Activated CD4-positive, alpha-beta T cell treated with anti-CD3 and anti-CD28 coated beads for 24 hours (primary cell): ENCODE measurements at regions not wholly inside any gene's neighbourhood (a gene's known extent, or its start where the extent isn't known, plus 50 kb on each side); places are given as distances from the start of the nearest gene placed in this dataset.

Experiments used
- DNase-seq, 2 donors: peaks; one replicate each; pipeline ENCODE4 v3.0.0-alpha.2; 2020; ENCODE audit warnings: low read depth in 2 of 2

DNA sequence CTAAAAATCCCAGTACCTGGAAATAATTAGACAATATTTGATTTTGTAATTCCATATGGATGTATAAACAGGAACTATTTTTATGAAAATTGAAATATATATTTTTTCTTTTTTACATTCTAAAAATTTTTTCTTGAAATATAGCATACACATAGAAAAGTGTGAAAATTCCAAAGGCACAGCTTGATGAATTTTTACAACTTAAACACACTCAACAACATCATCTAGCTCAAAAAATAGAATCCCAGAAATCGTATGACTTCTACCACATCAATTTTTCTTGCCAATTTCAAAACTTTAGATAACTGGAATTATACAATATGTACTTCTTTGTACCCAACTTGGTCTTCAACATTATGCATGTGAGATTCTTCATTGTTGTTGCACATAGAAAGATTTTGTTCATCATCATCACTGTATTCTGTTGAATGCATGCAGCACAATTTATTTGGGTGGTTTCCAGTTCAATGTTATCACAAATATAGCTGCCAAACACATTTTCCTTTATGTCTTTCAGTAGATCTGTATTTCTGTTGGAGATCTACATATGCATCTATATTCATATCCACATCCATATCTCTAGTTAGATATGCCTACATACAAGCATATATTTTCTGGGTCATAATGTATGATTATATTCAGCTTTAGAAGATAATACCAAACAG lies 340.7 kb upstream of the SLIT2 start:
- no peak for DNase-seq

GRCh38 chr4:19905024-19905423 lies 346.7 kb upstream of the SLIT2 start:
- no peak for DNase-seq

DNA sequence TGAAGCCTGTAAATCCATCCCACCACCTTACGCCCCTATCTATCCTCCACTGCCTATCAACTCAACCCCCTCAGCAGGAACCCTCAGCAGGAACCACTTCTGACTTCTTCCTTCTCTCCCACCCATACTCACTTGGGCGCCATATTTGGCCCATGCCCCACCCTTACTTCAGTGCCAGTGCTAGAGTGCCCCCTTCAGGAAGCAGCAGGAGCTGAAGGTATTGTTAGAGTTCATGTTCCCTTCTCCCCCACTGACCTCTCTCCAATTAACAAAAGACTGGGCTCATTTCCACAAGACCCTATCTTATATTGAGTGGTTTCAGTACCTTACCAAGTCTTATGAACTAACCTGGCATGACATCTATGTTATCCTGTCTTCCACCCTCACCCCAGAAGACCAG lies 363.1 kb upstream of the SLIT2 start:
- no peak for DNase-seq

GRCh38 chr4:19883841-19884240 lies 367.9 kb upstream of the SLIT2 start:
- no peak for DNase-seq

GRCh38 chr4:19880206-19880605 lies 371.5 kb upstream of the SLIT2 start:
- no peak for DNase-seq

GRCh38 chr4:19879330-19879729 lies 372.4 kb upstream of the SLIT2 start:
- DNase-seq: no peak

GRCh38 chr4:19857991-19858390 lies 393.7 kb upstream of the SLIT2 start:
- DNase-seq: no peak

GRCh38 chr4:19857380-19857779 lies 394.3 kb upstream of the SLIT2 start:
- no peak for DNase-seq

DNA sequence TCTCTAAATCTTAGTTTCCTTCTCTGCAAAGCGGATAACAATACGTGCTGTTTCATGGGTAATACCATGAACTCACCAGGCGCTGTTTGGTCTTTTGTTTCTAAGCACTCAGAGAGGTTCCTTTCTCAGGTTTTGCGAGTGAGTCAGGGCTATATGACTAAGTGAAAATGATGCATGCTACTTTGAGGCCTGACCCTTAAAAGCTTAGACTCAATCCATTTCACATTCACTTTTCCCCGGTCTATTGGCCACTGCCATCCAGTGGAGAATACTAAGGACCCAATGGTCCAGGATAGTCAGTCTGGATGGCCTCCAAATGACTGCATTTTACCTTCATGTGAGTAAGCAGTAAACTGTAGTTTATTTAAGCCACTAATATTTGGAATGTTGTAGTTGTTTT lies 400.8 kb upstream of the SLIT2 start:
- no peak for DNase-seq

- DNase-seq: no peak
Measured at GRCh38 chr4:19844446-19844845, 407.3 kb upstream of the SLIT2 start.

DNA sequence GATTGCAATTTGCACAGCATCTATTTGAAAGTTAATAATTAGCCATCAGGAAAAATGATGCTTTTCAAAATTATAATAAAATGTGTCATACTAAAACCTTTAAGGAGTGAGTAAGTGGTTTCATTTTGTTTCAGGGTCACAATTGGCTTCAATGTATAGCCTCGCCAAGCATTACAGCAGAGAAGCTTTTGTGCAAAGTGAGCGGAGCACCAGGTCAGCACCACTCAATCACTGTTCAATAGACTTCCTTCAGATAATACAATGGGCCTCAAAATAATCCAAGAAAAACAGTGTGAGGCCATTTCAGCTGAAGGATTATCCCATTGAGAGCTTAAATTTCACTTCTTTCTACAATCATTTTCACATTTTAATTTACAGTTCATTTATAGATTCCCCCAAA lies 409.2 kb upstream of the SLIT2 start:
- DNase-seq: no peak

DNA sequence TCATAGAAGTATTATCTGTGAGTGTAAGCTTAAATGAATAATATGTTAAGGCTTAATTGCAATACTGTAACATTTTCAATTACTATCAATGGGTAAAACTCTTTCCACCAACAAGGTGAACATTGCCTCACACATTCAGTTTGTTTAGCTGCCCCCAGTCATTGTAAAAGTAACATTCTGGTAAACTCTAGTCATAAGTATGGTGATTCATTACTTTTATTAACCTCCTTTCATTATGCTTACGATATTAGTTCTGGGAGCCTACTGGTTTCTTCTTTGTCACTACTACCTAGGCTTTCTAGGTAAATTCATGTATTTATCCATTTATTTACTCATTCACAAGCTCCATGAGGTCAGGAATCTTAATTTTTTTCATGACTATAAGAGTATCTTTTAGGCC lies 412.8 kb upstream of the SLIT2 start:
- no peak for DNase-seq

DNA sequence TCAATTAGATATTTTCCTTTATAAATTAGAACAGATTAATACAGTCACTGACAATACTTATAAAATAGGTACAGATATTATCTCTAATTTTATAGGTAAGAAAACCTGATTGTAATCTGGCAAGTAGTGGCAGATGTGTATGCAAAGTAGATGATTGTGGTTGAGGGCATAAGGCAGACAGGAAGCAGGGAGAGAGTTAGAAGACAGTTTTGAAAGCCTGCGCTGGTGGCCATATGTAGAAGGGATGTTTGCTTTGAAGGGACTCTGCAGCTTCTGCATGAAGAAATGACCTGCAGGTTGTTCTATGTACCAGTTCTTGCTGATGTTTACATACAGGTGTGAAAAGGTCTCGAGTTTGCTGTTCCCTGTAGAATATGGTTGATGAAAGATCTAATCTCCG lies 416.3 kb upstream of the SLIT2 start:
- DNase-seq: no peak

DNA sequence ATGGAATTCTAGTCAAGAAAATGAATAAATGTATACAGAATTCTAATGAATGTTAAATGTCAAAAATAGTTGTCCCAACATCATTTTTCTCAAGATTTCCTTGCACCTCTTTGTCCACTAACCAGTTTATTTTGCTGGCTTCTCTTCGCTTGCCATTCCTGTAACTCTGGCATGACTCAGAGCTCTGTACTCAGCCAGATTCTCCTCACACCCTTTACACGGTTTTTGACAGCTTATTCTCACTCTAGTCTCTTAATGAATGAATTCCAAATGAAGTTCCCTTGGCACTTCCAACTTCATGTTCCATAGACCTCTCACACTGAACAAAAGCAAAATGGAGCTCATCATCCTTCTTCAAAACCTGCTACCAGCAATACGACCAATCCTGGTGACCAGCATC lies 419.3 kb upstream of the SLIT2 start:
- no peak for DNase-seq

DNA sequence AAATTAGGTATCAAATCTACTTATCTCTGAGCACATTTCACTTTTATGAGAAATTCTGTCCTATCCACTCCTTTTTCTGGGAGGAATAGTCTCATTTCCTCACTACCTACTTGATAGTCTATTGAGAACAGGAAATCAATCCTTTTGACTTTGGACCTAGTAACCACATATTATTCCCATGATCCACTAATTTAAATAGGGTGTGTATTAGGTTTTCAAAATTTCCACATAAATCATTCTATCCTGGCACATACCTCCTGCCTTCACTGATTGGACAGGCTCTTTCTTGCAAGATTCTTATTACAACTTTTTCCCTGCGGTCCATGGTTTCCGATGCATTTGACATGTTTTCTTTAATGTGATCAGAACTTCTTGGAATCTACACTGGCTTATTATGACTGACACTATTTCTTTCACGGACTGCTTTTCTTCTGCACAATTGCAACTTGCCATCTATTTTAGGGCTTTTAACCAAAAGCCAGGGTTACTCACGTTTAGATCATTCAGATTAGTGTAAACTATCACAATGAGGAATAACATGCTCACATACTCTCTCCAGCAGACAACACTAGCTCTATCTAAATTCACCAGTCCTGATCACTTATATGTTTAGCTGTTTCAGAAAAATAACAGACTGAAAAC lies 419.9 kb upstream of the SLIT2 start:
- no peak for DNase-seq

DNA sequence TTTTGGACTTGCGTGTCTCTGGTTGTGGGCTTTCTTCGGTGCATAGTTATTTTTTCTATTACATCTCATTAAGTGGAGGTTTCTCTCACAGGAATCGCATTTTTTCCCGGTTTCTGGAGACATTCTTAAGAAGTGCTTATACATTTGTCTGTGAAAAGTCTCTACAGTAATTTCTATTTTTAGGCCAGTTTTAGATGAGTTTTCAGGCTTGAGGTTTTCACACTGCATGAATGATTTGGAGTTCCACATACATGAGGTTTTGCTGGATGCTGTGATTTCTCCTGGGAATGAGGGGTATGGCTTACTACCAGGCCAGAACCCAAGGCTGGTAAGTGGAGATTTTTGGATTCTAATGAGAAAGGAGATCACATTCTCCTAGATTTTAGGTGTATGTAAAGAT lies 422.6 kb upstream of the SLIT2 start:
- DNase-seq: no peak

- DNase-seq: no peak
Measured at GRCh38 chr4:19823781-19824180, 427.9 kb upstream of the SLIT2 start.

- no peak for DNase-seq
Measured at GRCh38 chr4:19819737-19820136, 432.0 kb upstream of the SLIT2 start.

DNA sequence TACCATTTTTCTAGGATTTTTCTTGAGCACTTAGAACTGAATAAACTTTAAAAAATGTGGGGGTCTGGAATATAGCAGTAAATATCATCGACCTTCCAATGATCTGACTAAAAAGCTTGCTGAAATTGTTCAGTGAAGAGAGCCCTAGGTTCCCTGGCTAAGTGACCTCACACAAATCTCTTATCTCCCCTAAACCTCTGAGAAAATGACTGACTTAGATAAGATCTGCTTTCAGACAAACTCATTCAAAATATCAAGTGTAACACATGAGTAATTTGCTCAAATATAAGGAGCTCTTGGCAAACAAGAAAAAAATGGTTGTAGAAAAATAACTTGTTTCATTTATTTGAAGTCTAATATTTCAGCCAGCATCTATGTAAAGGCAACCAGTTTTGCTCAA lies 441.7 kb upstream of the SLIT2 start:
- DNase-seq: no peak

GRCh38 chr4:19807505-19807904 lies 444.2 kb upstream of the SLIT2 start:
- no peak for DNase-seq

GRCh38 chr4:19806865-19807264 lies 444.8 kb upstream of the SLIT2 start:
- DNase-seq: no peak

GRCh38 chr4:19803406-19803805 lies 448.3 kb upstream of the SLIT2 start:
- no peak for DNase-seq

DNA sequence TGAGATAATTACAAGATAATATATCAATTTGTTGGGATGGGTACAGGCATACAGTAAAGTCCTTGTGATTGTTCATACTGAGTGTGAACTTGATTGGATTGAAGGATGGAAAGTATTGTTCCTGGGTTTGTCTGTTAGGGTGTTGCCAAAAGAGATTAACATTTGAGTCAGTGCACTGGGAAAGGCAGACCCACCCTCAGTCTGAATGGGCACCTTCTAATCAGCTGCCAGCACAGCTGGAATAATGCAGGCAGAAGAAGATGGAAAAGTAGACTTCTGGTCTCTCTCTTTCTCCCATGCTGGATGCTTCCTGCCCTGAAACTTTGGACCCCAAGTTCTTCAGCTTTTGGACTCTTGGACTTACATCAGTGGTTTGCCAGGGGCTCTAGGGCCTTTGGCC lies 457.9 kb upstream of the SLIT2 start:
- no peak for DNase-seq
